Spleen (tissue), 7 donors: ENCODE measurements at regions not wholly inside any gene's neighbourhood (a gene's known extent, or its start where the extent isn't known, plus 50 kb on each side); places are given as distances from the start of the nearest gene placed in this dataset.

Experiments
- CTCF ChIP-seq, 11 experiments: fragments of 200-600 bp in 7 of 11; fragments of 450-650 bp in 4 of 11; sonication (generic) in 4 of 11; IDR thresholded peaks in 8 of 11; conservative IDR thresholded peaks in 3 of 11; 1 replicate in 7 of 11; 2 replicates in 4 of 11; pipeline versions ENCODE4 v1.4.0 to v1.8.0; 2016 to 2021; ENCODE audit warnings: antibody characterized with exemption in 11 of 11, inconsistent platforms in 4 of 11, mild to moderate bottlenecking in 1 of 11
- POLR2A ChIP-seq, 3 donors: fragments of 450-650 bp; IDR thresholded peaks; one replicate each; pipeline ENCODE4 v1.5.1; 2017; ENCODE audit warnings: antibody characterized with exemption in 3 of 3, mild to moderate bottlenecking in 1 of 3
- donor health status: DM: no; HTN: no; CAD: no; lungs with moderate emphysema.
- donor health status: DM: no; HTN: no; CAD: no.
- donor health status: DM: no; HTN: no; CAD: no.

DNA sequence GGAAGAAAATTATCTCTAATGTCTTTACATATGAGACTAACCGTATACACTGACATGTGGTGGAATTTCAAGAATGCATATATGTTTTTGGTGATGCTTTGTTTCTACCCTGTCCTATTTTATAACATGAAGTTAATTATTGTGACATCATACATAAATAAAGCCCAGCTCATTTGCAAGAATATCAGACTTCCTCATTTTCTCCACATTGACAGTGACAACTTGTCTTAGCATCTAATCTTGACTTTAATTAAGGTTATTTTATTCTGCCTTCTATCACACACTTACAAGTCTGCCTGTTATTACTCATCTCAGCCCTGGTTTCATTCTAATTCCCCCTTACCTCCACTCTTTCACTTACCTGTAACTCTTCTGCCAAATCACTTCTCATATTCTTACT is 140.6 kb upstream of the STARD13 start:
- TF ChIP-seq CTCF (IDR thresholded peaks at IDR 0.05 in 8 of 11, conservative IDR thresholded peaks at IDR 0.05 in 3 of 11) (no peak), POLR2A (IDR thresholded peaks at IDR 0.05) (no peak)
